Osteocyte (in vitro differentiated cells): ENCODE measurements at regions not wholly inside any gene's neighbourhood (a gene's known extent, or its start where the extent isn't known, plus 50 kb on each side); places are given as distances from the start of the nearest gene placed in this dataset.

ENCODE experiments used
- DNase-seq: peaks from one replicate; pipeline ENCODE4 v3.0.0; 2021; ENCODE audit warnings: mixed read lengths; ENCODE audit not compliant: unreplicated experiment; ENCODE audit errors: extremely low spot score
- H3K27ac Mint-ChIP-seq: one replicate; pipeline ENCODE4 v1.8.0; 2021; ENCODE audit warnings: mild to moderate bottlenecking, mixed read lengths; ENCODE audit not compliant: unreplicated experiment
- H3K27me3 Mint-ChIP-seq: one replicate; pipeline ENCODE4 v1.8.0; 2021; ENCODE audit warnings: mixed read lengths; ENCODE audit not compliant: unreplicated experiment
- H3K36me3 Mint-ChIP-seq: one replicate; pipeline ENCODE4 v1.8.0; 2021; ENCODE audit warnings: mixed read lengths; ENCODE audit not compliant: unreplicated experiment
- H3K4me1 Mint-ChIP-seq: one replicate; pipeline ENCODE4 v1.8.0; 2021; ENCODE audit warnings: mixed read lengths; ENCODE audit not compliant: unreplicated experiment
- H3K4me3 Mint-ChIP-seq: one replicate; pipeline ENCODE4 v1.8.0; 2021; ENCODE audit warnings: mild to moderate bottlenecking, moderate library complexity, mixed read lengths; ENCODE audit not compliant: unreplicated experiment
- H3K9me3 Mint-ChIP-seq: one replicate; pipeline ENCODE4 v1.8.0; 2021; ENCODE audit warnings: mixed read lengths; ENCODE audit not compliant: unreplicated experiment
- TF ChIP-seq, protein P1 (sequence below): fragments of 200-600 bp; sonication (generic); IDR thresholded peaks from 2 replicates; pipeline ENCODE4 v1.5.0; 2021; ENCODE audit warnings: antibody characterized with exemption, mild to moderate bottlenecking, moderate library complexity

DNA sequence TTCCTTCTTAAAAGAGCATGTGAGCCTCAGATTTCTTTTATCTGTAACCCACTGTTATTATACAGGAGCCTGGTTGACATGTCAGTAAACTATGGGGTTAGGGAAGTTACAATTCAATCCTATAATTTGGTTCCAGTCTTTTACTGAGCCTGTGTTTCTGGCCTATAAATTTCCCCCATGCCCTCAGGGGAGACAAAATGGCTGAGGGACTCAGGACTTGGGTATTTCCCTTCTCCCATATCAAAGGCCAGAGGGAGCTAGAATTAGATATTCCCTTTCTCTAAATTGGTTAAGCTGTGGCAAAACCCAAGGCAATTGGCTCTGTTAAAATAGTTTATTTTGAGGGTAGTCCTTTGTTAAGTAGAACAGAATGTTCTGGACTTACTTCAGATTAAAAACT, 823.2 kb downstream of the TLE1 start:
- H3K9me3 Mint-ChIP-seq = peaks cover 36% of the 10 kb centered on the region
- TF ChIP-seq, protein P1, sequence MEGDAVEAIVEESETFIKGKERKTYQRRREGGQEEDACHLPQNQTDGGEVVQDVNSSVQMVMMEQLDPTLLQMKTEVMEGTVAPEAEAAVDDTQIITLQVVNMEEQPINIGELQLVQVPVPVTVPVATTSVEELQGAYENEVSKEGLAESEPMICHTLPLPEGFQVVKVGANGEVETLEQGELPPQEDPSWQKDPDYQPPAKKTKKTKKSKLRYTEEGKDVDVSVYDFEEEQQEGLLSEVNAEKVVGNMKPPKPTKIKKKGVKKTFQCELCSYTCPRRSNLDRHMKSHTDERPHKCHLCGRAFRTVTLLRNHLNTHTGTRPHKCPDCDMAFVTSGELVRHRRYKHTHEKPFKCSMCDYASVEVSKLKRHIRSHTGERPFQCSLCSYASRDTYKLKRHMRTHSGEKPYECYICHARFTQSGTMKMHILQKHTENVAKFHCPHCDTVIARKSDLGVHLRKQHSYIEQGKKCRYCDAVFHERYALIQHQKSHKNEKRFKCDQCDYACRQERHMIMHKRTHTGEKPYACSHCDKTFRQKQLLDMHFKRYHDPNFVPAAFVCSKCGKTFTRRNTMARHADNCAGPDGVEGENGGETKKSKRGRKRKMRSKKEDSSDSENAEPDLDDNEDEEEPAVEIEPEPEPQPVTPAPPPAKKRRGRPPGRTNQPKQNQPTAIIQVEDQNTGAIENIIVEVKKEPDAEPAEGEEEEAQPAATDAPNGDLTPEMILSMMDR = no peak
- H3K36me3 Mint-ChIP-seq = peaks cover 13% of the 10 kb centered on the region
- no peak for DNase-seq
- H3K4me1 Mint-ChIP-seq = no peaks in the 10 kb centered on the region
- H3K27me3 Mint-ChIP-seq = no peaks in the 10 kb centered on the region
- no peak overlapping the region for H3K27ac Mint-ChIP-seq
- H3K4me3 Mint-ChIP-seq = no peak overlapping the region

DNA sequence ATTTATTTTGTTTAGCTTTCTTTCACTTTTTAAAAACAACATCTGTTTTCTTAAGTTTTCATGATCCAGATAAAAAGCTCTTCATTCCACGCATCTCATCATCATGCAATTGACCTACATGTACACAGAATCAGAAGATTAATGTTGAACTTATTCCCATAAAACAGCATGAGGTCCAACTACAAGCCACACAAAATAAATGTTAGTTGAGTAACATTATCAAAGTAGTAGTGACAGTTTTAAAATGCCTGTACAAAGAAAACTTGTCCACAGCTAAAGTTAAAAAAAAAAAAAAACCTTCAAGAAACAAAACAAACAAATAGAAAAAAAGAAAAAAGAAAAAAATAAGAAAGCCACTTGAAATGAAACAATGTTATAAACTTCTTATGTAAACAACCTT, 846.3 kb downstream of the TLE1 start:
- Mint-ChIP-seq H3K4me1 (peaks cover 31% of the 10 kb centered on the region), H3K36me3 (no peaks in the 10 kb centered on the region), H3K4me3 (peak overlapping the region; percentile 19), H3K27me3 (no peaks in the 10 kb centered on the region), H3K9me3 (no peaks in the 10 kb centered on the region), H3K27ac (peak overlapping the region; percentile 58)
- no peak for DNase-seq
- TF ChIP-seq, protein P1 = no peak

DNA sequence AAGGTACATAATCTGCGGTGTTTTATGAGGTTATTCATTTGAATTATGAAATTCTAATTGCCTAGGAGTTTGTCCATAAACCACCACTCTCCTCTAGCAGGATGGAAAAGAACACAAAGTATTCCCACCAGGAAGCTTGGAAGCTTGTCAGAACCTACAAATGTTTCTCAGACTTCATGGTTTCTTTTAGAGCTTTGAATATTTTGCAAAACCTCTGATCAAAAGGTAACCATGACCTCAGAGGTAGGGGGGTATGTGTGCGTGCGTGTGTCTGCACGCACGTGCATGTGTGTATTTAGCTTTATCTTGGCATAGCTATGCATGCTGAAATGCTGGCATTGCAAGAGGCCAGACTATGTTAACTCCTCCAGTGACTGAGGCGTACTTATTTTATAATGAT, 847.0 kb downstream of the TLE1 start:
- Mint-ChIP-seq H3K27me3 (no peaks in the 10 kb centered on the region), H3K4me3 (no peak overlapping the region), H3K36me3 (no peaks in the 10 kb centered on the region), H3K4me1 (peaks cover 31% of the 10 kb centered on the region), H3K9me3 (no peaks in the 10 kb centered on the region), H3K27ac (peak overlapping the region; percentile 62)
- TF ChIP-seq, protein P1 = no peak
- DNase-seq = no peak

DNA sequence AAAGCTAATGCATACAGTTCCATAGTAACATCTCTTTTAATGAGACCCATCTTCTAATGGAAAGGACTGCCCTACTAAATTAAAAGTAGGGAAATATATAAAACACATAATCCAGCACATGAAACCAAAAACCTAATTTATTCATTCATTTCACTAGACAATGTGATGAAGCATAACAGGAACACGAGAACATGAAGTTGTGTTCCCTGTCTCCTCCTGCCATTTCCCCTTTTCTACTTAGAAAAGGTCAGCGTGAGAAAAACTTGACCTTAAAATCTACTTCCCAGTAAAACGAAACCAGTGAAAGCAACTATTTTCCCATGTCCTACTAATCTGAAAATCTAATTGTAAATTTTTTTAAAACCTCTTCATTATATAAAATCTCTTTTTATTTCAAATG, 847.5 kb downstream of the TLE1 start:
- no peaks in the 10 kb centered on the region for H3K9me3 Mint-ChIP-seq
- no peak overlapping the region for H3K4me3 Mint-ChIP-seq
- no peak for DNase-seq
- H3K36me3 Mint-ChIP-seq = no peaks in the 10 kb centered on the region
- H3K27ac Mint-ChIP-seq = peak overlapping the region; percentile 62
- H3K4me1 Mint-ChIP-seq = peaks cover 31% of the 10 kb centered on the region
- TF ChIP-seq, protein P1 = no peak
- H3K27me3 Mint-ChIP-seq = no peaks in the 10 kb centered on the region

DNA sequence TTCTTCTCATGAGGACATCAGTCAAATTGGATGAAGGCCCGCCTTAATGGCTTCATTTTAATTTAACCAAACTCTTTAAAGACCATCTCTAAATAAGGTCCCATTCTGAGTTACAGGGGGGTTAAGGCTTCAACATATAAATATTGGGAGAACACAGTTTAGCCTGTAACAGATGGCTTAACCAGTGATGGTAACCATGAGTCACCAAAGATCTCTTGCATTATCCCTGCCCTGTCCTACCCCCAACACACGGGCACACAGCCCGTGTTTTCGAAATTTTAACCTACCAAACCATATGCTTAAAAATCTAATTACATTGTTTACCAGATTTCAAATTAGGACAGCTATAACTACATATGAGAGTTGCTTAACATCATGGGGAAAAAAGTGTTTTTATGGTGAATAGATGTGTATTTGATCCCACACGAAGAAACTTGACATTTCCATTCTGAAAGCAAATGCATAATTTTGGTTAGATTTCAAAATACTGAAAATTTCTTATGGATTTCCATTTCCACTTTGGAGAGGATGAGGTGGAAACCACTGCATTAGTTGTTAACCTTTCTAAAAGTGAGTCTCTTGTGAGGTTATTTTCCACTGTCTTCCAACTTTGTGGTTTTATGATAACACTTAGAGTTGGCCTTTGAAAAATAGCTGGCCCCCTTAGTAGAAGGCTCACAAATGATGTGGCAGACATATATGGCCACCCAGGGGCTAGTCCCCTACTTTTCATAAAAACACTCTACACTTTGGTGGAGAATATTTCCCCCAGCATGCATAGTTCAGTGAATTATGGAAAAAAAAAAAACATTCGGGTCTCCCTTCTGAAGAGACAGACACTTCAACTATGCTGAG, 849.3 kb downstream of the TLE1 start:
- Mint-ChIP-seq H3K27me3 (no peaks in the 10 kb centered on the region), H3K4me3 (no peak overlapping the region), H3K36me3 (no peaks in the 10 kb centered on the region), H3K4me1 (peaks cover 31% of the 10 kb centered on the region), H3K27ac (no peak overlapping the region), H3K9me3 (no peaks in the 10 kb centered on the region)
- TF ChIP-seq, protein P1 = no peak
- DNase-seq = no peak
